SU-DHL-6 (cell line): ENCODE measurements at regions not wholly inside any gene's neighbourhood (a gene's known extent, or its start where the extent isn't known, plus 50 kb on each side); places are given as distances from the start of the nearest gene placed in this dataset.

Source experiments
- H2AFZ ChIP-seq: fragments of 200-600 bp; sonication (generic); 2 replicates; pipeline ENCODE4 v1.6.1; 2014; ENCODE audit warnings: low read depth, mild to moderate bottlenecking, moderate library complexity, mixed read lengths, antibody characterized with exemption, low read length; ENCODE audit not compliant: severe bottlenecking
- H3F3A ChIP-seq: fragments of 200-600 bp; shearing (Covaris generic); 2 replicates; pipeline ENCODE4 v1.6.0; 2016; ENCODE audit warnings: antibody characterized with exemption, mild to moderate bottlenecking; ENCODE audit not compliant: insufficient read depth
- H3K27ac ChIP-seq: fragments of 200-600 bp; sonication (generic); 2 replicates; pipeline ENCODE4 v1.5.1; 2016; ENCODE audit warnings: low read depth, mild to moderate bottlenecking, low read length, moderate library complexity, mixed read lengths
- H3K27me3 ChIP-seq: fragments of 200-600 bp; sonication (generic), shearing (Covaris generic); 2 replicates; pipeline ENCODE4 v1.6.0; 2014; ENCODE audit warnings: mild to moderate bottlenecking, low read length
- H3K36me3 ChIP-seq: fragments of 200-600 bp; sonication (generic); 2 replicates; pipeline ENCODE4 v1.6.1; 2014; ENCODE audit warnings: mild to moderate bottlenecking, low read length, mixed read lengths
- H3K4me2 ChIP-seq: fragments of 300-600, 200-600 bp; shearing (Covaris generic), sonication (generic); 2 replicates; pipeline ENCODE4 v1.6.0; 2014; ENCODE audit warnings: low read length, low read depth, mild to moderate bottlenecking; ENCODE audit not compliant: poor library complexity, severe bottlenecking
- H3K4me3 ChIP-seq: fragments of 200-600 bp; sonication (generic); 2 replicates; pipeline ENCODE4 v1.5.1; 2014; ENCODE audit warnings: antibody characterized with exemption, low read length, mild to moderate bottlenecking, mixed read lengths; ENCODE audit not compliant: insufficient read depth, poor library complexity, severe bottlenecking
- H3K79me2 ChIP-seq: fragments of 200-600 bp; sonication (generic); 2 replicates; pipeline ENCODE4 v1.6.1; 2014; ENCODE audit warnings: mild to moderate bottlenecking, low read length, moderate library complexity; ENCODE audit not compliant: insufficient read depth
- H3K9ac ChIP-seq: fragments of 200-600 bp; sonication (generic); 2 replicates; pipeline ENCODE4 v1.7.0; 2014; ENCODE audit warnings: mild to moderate bottlenecking, low read length
- H3K9me2 ChIP-seq: fragments of 200-600 bp; sonication (generic); replicated peaks from 2 replicates; pipeline ENCODE4 v1.6.1; 2014; ENCODE audit warnings: low read length; ENCODE audit not compliant: insufficient read depth
- H3K9me3 ChIP-seq: fragments of 200-600 bp; sonication (generic); 2 replicates; pipeline ENCODE4 v1.6.1; 2014; ENCODE audit warnings: low read length, mixed read lengths; ENCODE audit not compliant: insufficient read depth
- H4K20me1 ChIP-seq: fragments of 200-600 bp; sonication (generic); 2 replicates; pipeline ENCODE4 v1.6.1; 2014; ENCODE audit warnings: low read depth, mild to moderate bottlenecking, antibody characterized with exemption, low read length, moderate library complexity, mixed read lengths
- CTCF ChIP-seq: fragments of 200-600 bp; sonication (generic); IDR thresholded peaks from one replicate; pipeline ENCODE4 v1.5.1; 2017; ENCODE audit warnings: antibody characterized with exemption, mild to moderate bottlenecking, low read length, moderate library complexity; ENCODE audit not compliant: insufficient read depth, poor library complexity, severe bottlenecking
- EZH2phosphoT487 ChIP-seq: fragments of 200-600 bp; sonication (generic), shearing (Covaris generic); conservative IDR thresholded peaks from 2 replicates; pipeline ENCODE4 v1.6.1; 2018; ENCODE audit warnings: mild to moderate bottlenecking, antibody characterized with exemption, low read length, moderate library complexity, mixed read lengths

- no peak for TF ChIP-seq EZH2phosphoT487
- no peak for TF ChIP-seq CTCF
- Histone ChIP-seq H3K9me2 (no peaks in the 10 kb centered on the region), H3K79me2 (no peaks in the 10 kb centered on the region), H3K36me3 (no peaks in the 10 kb centered on the region), H3K4me2 (no peak overlapping the region), H3K9me3 (no peaks in the 10 kb centered on the region), H3K9ac (no peak overlapping the region), H4K20me1 (no peaks in the 10 kb centered on the region), H2AFZ (no peak overlapping the region), H3K27ac (no peak overlapping the region), H3K27me3 (no peaks in the 10 kb centered on the region), H3F3A (no peaks in the 10 kb centered on the region), H3K4me3 (no peak overlapping the region)
Measured at GRCh38 chr4:12778191-12778590, 705.9 kb downstream of the RAB28 start.

GRCh38 chr4:12770351-12770750 is 713.8 kb downstream of the RAB28 start:
- H3K9me3 ChIP-seq: no peaks in the 10 kb centered on the region
- no peak overlapping the region for H3K9ac ChIP-seq

GRCh38 chr4:12761694-12762093 is 722.4 kb downstream of the RAB28 start:
- H3K9me2 ChIP-seq: no peaks in the 10 kb centered on the region
- H4K20me1 ChIP-seq: no peaks in the 10 kb centered on the region
- H3K9me3 ChIP-seq: no peaks in the 10 kb centered on the region
- H3K27ac ChIP-seq: no peak overlapping the region
- no peak overlapping the region for H3K4me2 ChIP-seq
- no peaks in the 10 kb centered on the region for H3K36me3 ChIP-seq
- no peak overlapping the region for H3K4me3 ChIP-seq
- no peaks in the 10 kb centered on the region for H3F3A ChIP-seq
- no peak overlapping the region for H3K9ac ChIP-seq
- H3K27me3 ChIP-seq: no peaks in the 10 kb centered on the region
- no peak overlapping the region for H2AFZ ChIP-seq
- no peak for TF ChIP-seq EZH2phosphoT487
- TF ChIP-seq CTCF: no peak
- H3K79me2 ChIP-seq: no peaks in the 10 kb centered on the region

More at GRCh38 chr4:12770351-12770750, 713.8 kb downstream of the RAB28 start:
- no peak overlapping the region for H3K4me3 ChIP-seq
- no peak overlapping the region for H3K27ac ChIP-seq
- no peaks in the 10 kb centered on the region for H4K20me1 ChIP-seq
- TF ChIP-seq EZH2phosphoT487 (no peak), CTCF (no peak)
- no peaks in the 10 kb centered on the region for H3K79me2 ChIP-seq
- no peaks in the 10 kb centered on the region for H3K9me2 ChIP-seq
- H3F3A ChIP-seq: no peaks in the 10 kb centered on the region
- H3K36me3 ChIP-seq: no peaks in the 10 kb centered on the region
- H3K4me2 ChIP-seq: no peak overlapping the region
- H2AFZ ChIP-seq: no peak overlapping the region
- H3K27me3 ChIP-seq: no peaks in the 10 kb centered on the region
